GM21515 (cell line): ENCODE measurements at regions not wholly inside any gene's neighbourhood (a gene's known extent, or its start where the extent isn't known, plus 50 kb on each side); places are given as distances from the start of the nearest gene placed in this dataset.
A peak's percentile ranks its signal among the peaks of the same experiment; 100 is the strongest.

ENCODE experiments used
- ATAC-seq: cut with Tn5 transposase; IDR thresholded peaks from one replicate; pipeline ENCODE4 v1.9.1; 2021; ENCODE audit not compliant: unreplicated experiment

DNA sequence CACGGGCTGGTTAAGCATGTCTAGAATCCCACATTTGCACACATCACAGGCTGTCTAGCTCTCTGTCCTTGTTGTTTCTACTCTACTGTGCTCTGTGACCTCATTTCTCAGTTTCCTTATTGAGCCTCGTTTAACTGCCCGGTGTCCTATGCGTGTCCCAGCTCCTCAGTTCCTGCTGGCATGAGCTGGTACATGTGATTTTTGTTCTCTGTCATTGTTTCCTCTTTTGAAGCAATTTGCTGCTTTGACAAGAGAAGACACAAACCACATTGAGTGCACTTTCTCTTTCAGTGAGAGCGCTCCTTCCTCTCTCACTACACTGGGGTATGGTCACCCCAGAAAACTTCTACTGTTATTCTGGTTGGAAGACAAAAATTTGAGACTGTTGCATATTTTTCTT, 563.5 kb downstream of the PDCD6IP start:
- ATAC-seq: peak; percentile 97

DNA sequence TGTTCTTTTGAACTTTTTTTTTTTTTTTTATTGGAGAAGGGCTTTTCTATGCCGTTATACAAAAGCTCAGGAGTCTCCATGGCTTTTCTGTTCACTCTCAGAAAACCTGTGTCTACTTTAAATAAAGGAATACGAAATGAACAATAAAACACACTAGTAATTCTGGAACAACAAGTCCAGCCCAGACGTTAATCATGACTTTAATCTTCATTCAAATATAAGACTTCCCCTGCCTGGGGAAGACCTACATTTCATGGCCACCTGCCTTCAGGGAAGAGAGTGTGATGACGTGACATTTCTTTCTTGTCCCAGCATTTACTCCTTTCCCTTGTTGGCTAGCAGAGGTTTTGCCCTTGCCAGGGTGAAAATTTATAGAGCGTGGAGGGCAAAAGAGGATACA, 564.5 kb downstream of the PDCD6IP start:
- ATAC-seq: no peak

DNA sequence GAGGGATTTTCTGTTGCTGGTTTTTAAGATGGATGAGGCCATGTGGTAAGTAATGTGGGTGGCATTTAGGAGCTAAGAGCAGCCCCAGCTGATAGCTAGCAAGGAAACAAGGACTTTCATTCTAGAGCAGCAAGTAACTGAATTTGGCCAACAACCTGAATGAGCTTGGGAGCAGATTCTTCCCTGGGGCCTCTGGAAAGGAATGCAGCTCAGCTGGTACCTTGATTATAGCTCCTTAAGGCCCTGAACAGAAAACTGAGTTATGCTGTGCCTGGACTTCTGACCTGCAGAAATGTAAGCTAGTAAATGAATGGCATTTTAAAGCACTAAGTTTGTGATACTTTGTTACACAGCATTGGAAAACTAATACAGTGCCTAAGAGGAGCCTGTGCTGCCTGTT, 565.5 kb downstream of the PDCD6IP start:
- ATAC-seq: no peak

DNA sequence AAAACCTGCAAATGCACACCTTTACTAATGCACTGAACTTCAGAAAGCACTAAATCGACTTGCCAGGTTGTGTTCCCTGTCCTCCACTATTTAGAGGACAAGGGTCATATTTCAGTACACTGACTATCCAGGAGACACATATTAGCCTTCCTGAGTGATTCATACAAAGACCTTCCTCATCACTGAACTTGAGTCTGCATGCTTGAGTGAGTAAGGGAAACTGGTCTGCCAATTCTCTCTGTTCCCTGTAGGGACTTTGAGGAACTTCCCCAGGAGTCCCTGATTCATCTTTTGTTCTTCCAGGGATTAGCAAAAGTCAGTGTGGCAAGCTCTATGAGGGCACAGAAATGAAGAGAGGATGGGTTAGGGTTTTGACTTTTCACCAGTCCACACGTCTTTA, 565.9 kb downstream of the PDCD6IP start:
- no peak for ATAC-seq

DNA sequence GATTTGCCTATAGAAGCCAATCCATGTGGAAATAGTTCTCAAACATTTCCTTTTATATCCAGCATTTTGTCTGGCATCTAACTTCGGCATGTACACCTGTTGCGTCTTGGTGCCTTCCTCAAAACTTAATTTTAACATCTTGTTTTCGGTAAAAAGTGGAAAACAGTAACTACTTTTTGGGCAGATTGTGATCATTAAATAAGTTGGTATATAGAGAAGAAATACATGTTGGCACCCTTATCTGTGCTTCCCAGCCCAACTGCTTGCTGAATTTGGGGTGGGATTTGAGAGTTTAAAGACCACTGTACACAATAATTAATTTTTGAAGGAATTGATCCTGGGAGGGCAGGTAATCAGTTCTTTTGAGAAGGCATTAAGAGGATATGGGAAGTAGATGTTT, 566.8 kb downstream of the PDCD6IP start:
- no peak for ATAC-seq

DNA sequence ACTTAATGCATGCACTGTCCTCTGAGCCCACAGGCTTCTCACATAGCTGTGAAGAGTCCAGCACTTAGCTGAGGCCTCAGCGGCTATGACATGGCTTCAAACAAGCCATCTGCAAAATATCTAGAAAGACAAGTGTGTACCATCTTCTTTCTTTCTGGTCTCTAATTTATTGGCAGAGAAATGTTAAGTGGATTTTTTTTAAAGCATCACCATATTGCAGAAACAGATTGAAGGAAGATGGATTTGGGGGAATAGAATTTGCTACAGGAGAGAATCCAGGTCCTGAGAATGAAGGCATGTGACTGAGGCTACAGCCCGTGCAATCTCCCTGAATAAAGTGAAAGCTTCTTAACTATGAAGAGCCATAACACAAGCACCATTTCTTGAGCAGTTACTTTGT, 567.3 kb downstream of the PDCD6IP start:
- no peak for ATAC-seq

DNA sequence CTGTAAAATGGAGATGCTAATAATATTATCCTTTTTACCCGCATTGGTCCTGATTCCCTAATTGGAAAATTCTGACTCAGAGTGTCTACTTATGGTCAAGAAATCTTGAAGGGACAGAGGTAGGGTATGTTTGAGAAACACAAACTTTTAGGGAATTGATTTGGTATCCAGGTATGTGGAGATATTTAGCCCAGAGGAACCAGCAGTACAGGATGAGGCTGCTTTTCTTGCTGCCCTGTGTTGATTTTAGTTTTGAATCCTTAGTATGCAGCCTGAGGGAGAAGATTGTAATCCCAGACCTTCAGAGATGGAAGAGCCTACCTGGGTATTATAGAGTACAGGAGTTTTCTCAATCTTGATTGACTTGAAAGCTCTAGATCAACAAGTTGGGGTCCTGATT, 569.1 kb downstream of the PDCD6IP start:
- ATAC-seq: no peak

DNA sequence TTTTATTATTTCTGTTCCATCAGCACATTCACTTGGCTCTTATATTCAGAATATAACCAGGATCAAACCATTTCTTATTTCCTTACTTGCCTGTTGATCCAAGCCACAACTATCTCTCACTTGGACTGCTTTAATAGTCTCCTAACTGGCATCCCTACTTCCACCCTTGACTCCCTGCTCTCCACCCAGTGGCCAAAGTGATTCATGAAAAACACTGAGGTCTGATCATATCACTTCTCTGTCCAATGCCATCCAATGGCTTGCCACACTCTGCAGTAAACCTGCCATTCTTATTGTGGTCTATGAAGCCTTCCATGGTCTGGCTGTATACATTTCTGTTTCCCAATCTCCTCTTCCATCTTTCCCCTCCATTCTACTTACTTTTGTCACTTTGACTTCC, 576.1 kb downstream of the PDCD6IP start:
- no peak for ATAC-seq

DNA sequence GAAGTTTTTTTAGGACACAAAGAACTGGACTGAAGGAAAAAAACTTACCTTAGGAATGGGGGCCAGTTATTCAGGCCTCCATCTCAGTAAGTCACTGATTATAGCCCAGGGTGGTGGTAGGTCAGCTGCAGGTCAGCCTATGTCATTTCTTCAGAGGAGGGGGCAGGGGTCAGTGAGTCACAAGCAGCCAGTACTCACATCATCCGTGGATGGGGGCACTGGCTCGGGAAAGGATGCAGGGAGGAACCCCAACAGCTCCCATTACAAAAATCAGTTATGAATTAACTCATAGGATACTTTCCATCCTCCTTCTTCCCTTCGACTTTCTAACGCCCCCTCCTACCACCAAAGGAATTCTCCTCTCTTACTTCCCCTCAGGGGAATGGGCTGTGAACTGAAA, 578.3 kb downstream of the PDCD6IP start:
- ATAC-seq: no peak

DNA sequence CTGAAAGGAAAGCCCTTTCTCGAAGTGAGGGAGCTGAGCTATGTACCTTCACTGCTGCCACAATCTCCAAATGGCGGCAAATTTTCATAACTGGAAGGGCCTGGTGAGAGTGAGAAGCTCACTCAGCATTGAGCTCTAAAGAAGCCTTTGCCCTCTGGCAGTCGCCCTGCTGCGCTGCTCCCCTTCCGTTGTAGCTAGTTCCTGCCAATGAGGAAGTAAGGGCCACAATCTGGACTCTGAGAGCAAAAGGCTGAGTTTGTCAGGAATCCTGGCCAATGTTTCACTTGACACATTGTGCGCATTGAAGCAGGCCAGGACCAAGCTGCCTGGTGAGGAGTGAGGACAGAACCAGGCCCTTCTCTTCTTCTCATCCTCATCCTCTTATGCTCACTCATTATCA, 579.5 kb downstream of the PDCD6IP start:
- no peak for ATAC-seq

DNA sequence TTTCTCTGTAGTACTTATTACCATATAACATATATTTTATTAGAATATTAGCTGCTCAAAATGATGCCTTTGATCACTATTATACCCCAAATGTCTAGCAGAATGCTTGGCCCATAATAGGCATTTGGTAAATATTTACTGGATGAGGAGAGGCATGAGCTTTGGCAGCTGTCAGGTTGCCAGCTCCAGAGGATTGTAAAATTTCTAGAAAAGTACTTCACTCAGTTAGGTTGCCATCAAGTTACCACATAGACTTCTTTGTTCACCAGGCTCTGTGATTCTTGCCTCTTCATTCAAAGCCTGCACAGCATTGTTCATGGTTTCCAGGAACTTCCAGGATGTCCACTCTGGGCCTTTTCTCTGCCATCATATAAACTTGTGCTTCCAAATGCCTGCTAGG, 582.8 kb downstream of the PDCD6IP start:
- no peak for ATAC-seq

DNA sequence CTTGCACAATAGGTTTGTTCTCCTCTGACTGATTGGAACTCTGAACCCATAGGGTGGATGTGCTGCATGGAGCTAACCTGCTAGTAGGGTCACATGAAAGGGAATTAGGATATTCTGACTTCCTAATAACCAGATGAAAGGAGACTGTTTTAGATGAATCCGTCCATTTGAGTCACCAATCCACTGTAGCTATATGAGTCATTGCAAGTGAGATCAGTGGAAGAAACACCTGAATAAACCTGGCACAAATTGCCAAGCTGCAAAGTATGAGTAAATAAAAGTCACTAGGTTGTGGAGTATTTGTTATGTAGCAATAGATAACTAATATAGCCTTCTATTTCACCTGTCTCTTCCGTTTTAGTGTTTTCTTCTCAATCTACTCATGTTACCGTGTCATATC, 584.4 kb downstream of the PDCD6IP start:
- ATAC-seq: no peak

DNA sequence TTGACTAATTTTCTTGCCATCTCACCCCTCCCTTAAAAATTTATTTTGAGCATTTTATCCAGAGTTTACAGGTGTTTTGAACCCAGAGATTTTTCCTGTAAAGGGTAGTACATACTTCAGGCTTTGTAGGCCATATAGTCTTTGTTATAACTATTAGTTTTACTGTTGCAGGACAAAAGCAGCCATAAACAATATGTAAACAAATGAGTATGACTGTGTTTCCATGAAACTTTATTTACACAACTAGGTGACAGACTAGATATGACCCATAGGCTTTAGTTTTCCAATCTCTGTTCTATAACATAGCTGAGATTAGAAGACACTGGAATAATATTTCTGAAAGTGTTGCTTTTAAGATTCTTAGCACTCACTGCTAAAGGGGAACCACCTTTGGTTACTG, 587.9 kb downstream of the PDCD6IP start:
- no peak for ATAC-seq

DNA sequence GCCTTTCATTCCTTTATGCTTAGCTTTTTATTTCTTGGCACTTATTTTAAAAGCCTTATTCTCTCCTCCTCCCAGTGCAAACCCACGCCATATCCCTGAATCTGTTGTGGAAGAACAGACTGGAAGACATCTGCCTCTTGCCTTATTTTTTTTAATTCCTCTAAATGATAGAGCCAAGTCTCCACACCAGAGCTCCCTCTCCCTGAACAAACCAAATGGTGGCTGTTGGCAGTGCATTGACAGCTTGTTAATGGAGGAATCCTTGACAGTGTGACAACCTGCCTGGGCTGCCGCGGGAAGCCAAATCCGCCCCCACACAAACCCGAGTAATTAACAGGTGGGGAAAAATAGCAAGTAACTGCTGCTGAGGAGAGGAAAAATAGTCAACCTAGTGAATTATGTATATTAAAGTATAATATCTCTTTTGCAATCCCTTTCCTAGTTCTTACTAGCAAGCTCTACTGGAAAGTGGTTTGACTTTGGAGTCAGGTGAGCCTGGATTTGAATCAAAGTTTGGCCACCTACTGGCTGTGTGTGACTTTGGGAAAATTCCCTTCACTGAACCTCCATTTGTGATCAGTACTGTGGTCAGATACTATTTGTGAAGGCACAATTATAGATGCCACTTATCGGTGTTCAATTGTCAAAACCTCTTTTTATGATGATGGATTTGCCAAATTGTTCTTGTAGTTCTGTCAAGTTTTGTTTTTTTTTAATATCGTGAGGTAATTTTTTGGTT, 589.6 kb downstream of the PDCD6IP start:
- ATAC-seq: no peak

DNA sequence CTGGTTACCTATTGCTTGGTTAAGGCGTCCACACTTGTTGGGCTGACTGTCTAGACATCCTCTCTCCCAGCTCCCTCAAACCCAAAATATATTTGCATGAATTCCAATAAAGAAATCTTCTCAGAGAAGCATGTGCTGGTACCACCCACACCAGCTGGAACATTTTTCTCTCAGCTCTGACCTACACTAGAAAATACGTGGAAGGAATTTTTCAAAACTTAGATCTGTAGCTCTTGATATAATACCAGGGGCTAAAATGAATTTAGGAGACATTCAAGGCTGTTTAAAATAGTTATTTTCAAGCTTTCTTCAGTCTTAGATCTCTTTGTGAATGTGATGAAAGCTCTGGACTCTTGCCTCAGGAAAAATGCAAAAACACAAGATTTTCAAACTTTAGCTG, 590.4 kb downstream of the PDCD6IP start:
- no peak for ATAC-seq

DNA sequence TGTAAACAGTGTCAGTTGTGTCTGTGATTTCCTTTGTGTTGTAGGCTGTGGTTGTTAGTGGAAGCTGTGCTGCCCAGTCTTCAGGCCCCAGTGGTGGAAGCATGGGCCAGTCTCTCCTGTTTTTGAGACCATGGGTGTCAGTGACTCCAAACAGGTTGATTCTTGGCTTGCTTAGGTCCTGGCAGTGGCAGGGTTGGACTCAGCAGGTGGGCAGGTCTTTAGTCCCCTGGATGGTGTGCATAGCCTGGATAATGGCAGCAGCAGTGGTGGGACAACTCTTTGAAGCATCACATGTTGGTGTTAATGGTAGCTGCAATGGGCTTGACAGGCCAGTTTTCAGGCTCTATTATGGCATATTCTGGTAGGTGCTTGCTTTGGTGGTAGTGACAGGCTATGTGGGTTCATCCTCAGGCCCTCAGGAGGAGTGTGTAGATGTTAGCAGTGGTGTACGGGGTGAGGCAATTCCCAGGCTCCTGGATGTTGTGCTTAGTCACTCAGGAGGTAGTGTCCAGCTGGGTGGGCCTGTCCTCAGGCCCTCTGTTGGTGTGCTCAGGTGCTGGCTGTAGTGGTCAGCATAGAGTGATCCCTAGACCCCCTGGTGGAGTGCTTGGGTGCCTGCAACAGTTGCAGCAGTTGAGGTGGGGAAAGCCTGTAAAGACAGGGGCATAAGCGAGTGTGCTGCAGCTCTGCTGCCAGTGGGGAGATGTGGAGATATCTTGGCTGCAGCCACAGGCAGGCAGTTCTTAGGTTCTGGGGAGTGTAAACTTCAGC, 596.7 kb downstream of the PDCD6IP start:
- no peak for ATAC-seq

DNA sequence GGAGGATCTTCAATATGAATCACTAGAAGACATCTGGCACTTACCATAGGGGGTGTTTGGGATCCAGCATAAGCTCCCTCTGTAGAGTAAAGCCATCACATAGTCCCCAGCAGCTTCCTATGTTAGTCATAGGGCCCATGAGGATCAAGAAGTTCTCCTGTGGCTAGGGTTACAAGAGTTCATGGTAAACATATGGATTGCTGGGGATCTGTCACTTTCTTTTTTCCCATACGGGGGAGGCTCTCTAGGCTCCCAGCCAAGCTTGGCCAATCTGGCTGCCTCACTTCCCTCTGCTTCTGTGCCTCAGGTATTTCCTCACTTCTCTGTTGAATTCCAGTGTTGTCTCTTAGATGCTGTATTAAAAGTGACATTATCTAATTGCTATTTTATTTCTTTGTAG, 597.9 kb downstream of the PDCD6IP start:
- ATAC-seq: no peak

DNA sequence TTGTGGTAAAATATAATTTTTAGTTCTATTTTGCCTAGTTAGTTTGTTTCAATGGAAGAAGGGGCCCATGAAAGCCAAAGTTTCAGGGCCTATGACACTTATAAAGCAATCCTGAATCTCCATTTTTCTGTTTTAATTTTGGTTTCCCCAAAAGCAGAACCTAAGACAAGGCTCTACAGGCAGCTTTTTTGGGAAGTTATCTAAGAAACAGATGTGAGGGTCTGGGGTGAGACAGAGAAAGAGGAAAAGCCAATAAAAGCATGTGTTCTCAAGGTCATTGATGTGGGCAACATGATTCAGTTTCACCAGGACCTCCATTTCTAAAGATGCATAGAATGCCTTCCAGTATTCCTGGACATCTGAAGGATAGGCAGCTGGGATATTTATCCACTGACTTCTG, 598.5 kb downstream of the PDCD6IP start:
- no peak for ATAC-seq

DNA sequence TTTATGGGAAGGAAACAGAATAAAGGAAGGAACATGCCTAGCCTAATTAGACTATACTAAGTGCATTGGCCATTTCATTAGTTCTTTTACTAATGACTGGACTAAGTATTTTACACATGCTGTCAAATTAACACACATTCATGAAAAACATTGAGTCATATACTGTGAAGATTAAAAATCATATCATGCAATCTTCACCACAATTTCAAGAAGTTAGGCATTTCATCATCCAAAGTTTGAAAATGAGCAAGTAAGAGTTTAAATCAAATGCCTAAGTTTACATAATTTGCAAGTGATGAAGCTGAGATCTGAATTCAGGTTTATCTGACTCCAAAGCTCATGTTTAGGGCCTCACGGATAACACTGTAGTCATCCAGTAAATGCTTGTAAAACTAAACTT, 601.0 kb downstream of the PDCD6IP start:
- ATAC-seq: no peak

DNA sequence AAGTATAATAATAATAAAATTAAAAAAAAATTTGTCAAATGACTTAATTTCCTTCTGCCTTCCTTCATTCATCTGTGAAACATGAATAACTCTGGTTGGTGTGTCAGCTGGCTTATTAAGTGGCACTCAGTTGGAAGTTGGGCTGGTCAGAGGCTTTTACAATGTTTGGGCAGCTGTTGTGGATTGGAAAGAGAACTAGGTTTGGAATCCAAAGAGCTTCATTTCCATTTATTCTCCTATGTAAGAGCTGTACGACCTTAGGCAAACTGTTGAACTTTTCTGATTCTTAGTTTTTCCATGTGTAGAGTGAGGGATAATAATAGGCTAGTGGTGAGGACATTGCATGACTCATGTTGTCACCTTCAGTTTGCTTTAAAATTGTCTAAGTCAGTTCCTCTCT, 606.7 kb downstream of the PDCD6IP start:
- ATAC-seq: no peak

DNA sequence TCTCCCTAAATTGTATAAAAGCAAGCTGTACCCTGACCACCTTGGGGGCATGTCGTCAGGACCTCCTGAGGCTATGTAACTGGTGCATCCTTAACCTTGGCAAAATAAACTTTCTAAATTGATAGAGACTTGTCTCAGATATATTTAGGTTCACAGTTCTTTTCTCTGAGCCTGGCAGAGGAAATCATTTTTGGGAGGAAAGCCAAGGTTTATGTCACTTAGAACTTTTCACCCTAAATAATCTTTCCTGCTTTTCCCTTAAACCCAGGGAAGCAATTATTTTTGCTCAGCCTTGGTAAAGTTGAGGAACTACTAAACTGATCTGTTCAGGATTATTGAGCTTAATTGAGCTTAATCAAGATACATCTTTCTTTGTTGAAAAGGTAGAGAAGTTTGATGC, 608.9 kb downstream of the PDCD6IP start:
- no peak for ATAC-seq

DNA sequence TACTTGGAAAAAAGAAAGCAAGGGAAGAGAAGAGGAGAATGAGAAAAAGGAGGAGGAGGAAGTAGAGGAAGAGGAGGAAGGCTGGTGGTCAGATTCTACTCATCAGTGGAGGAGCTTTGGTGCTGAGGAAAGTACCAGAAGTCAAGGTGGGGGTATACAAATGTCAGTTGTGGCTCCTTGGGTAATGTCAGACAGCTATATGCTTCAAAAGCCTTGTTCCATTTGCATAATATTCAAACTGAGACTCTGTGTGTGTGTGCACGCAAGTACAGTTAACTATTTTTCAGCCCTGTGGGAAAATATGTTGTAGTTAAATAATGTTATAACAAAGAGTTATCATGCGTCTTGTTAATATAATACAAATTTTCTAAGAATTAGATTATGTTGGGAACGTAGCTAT, 609.7 kb downstream of the PDCD6IP start:
- no peak for ATAC-seq

DNA sequence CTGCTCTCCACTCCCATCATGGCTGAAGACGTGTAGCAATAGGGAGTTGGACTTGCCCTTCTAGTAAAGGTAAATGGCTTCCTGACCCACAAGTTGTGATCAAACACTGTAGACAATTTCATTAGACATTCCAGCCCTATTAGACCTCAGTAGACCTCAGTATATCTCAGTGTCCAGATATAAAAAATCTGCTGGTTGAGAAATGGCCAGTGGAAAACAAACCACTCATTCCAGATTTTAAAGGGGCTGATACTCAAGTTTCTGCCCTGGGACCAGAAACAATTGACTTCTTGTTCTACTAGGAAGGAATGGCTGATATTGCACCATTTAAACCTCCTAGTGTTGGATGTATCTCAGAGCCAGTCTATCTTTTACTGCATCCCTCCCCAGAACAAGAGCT, 613.2 kb downstream of the PDCD6IP start:
- no peak for ATAC-seq
